Nephron (organoid): ENCODE measurements at regions not wholly inside any gene's neighbourhood (a gene's known extent, or its start where the extent isn't known, plus 50 kb on each side); places are given as distances from the start of the nearest gene placed in this dataset.

Experiments used
- H3K27ac Mint-ChIP-seq, 3 experiments: 2 replicates each; pipeline ENCODE4 v1.8.0; 2020; ENCODE audit warnings: mixed read lengths in 3 of 3, mild to moderate bottlenecking in 2 of 3, moderate library complexity in 1 of 3
- H3K27me3 Mint-ChIP-seq: 2 replicates; pipeline ENCODE4 v1.8.0; 2021; ENCODE audit warnings: low read depth, mild to moderate bottlenecking, moderate library complexity, mixed read lengths
- H3K36me3 Mint-ChIP-seq: 2 replicates; pipeline ENCODE4 v1.8.0; 2020; ENCODE audit warnings: low read depth, mixed read lengths
- H3K4me1 Mint-ChIP-seq: 2 replicates; pipeline ENCODE4 v1.8.0; 2020; ENCODE audit warnings: mixed read lengths
- H3K4me3 Mint-ChIP-seq, 3 experiments: 2 replicates each; pipeline ENCODE4 v1.8.0; 2020; ENCODE audit warnings: mild to moderate bottlenecking in 3 of 3, mixed read lengths in 3 of 3, moderate library complexity in 2 of 3
- H3K9me3 Mint-ChIP-seq: 2 replicates; pipeline ENCODE4 v1.8.0; 2020; ENCODE audit warnings: mixed read lengths
- CTCF ChIP-seq, 3 experiments: fragments of 200-600 bp; sonication (generic); IDR thresholded peaks; one replicate each; pipeline ENCODE4 v1.5.0; 2021; ENCODE audit warnings: antibody characterized with exemption in 3 of 3; ENCODE audit not compliant: unreplicated experiment in 3 of 3

GRCh38 chr20:6489361-6490171, 277.9 kb upstream of the BMP2 start:
- Mint-ChIP-seq H3K27me3 (peaks cover 3% of the 10 kb centered on the region), H3K4me1 (peaks cover 6% of the 10 kb centered on the region), H3K9me3 (peaks cover 3% of the 10 kb centered on the region), H3K27ac (no peak overlapping the region), H3K36me3 (no peaks in the 10 kb centered on the region), H3K4me3 (no peak overlapping the region)
- TF ChIP-seq CTCF (IDR thresholded peaks at IDR 0.05; ENCODE audit: unreplicated experiment in 3 of 3): no peak

GRCh38 chr20:6485351-6485750, 282.1 kb upstream of the BMP2 start:
- TF ChIP-seq CTCF (IDR thresholded peaks at IDR 0.05; ENCODE audit: unreplicated experiment in 3 of 3): no peak
- Mint-ChIP-seq H3K36me3 (no peaks in the 10 kb centered on the region), H3K4me1 (no peaks in the 10 kb centered on the region), H3K27me3 (peaks cover 7% of the 10 kb centered on the region), H3K4me3 (no peak overlapping the region), H3K27ac (no peak overlapping the region), H3K9me3 (peaks cover 3% of the 10 kb centered on the region)

GRCh38 chr20:6483727-6484126, 283.8 kb upstream of the BMP2 start:
- H3K27me3 Mint-ChIP-seq: peaks cover 4% of the 10 kb centered on the region
- peaks cover 3% of the 10 kb centered on the region for H3K9me3 Mint-ChIP-seq
- TF ChIP-seq CTCF (IDR thresholded peaks at IDR 0.05; ENCODE audit: unreplicated experiment in 3 of 3): no peak

GRCh38 chr20:6482486-6482885, 285.0 kb upstream of the BMP2 start:
- Mint-ChIP-seq H3K36me3 (no peaks in the 10 kb centered on the region), H3K4me3 (no peak overlapping the region), H3K27me3 (peaks cover 4% of the 10 kb centered on the region)

More at GRCh38 chr20:6483727-6484126, 283.8 kb upstream of the BMP2 start:
- Mint-ChIP-seq H3K4me1 (peaks cover 6% of the 10 kb centered on the region), H3K4me3 (no peak overlapping the region), H3K36me3 (no peaks in the 10 kb centered on the region), H3K27ac (no peak overlapping the region)

GRCh38 chr20:6480328-6481200, 286.9 kb upstream of the BMP2 start:
- H3K9me3 Mint-ChIP-seq: peaks cover 2% of the 10 kb centered on the region
- no peak overlapping the region for H3K4me3 Mint-ChIP-seq
- peaks cover 6% of the 10 kb centered on the region for H3K4me1 Mint-ChIP-seq
- TF ChIP-seq CTCF (IDR thresholded peaks at IDR 0.05; ENCODE audit: unreplicated experiment in 3 of 3): no peak
- peak overlapping the region in 1 of 3 experiments; percentile 67 for H3K27ac Mint-ChIP-seq
- H3K36me3 Mint-ChIP-seq: no peaks in the 10 kb centered on the region
- peaks cover 4% of the 10 kb centered on the region for H3K27me3 Mint-ChIP-seq

More at GRCh38 chr20:6482486-6482885, 285.0 kb upstream of the BMP2 start:
- peaks cover 5% of the 10 kb centered on the region for H3K9me3 Mint-ChIP-seq
- TF ChIP-seq CTCF (IDR thresholded peaks at IDR 0.05; ENCODE audit: unreplicated experiment in 3 of 3): no peak
- H3K27ac Mint-ChIP-seq: no peak overlapping the region
- peaks cover 6% of the 10 kb centered on the region for H3K4me1 Mint-ChIP-seq
